ENCODE measurements at regions not wholly inside any gene's neighbourhood (a gene's known extent, or its start where the extent isn't known, plus 50 kb on each side); places are given as distances from the start of the nearest gene placed in this dataset.

DNA sequence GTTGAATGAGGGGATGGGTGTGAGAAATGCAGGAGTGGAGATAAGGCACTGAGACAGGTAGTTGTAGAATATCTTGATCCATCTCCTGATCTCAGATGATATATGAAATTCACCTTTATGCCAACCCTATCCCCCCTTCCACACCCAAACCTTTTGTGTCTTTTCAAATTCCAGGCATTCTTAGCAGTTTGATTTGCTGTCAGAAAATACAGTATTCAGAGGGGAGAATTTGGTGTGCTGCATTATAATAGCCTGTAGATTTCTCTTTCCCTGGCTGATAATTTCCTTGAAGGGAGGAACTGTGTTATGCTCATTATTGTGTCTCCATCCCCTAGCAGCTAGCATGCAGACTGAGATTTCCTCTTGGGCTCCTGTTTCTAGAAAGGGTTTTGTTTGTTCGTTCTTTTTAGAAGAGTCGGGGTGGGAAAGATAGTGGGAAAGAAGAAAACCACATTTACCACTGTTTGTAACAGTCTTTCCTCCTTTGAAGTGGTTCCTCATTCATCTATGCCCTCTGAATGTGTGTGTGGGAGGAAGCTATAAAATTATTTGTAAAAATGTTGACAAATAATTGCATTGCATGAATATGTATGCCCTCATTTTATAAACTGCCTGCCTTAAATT, 373.4 kb downstream of the DIPK2A start:
- H3K4me2 ChIP-seq (replicated peaks; ENCODE audit: extremely low read depth, low read length, poor library complexity, severe bottlenecking), result no peak overlapping the region
- H3K36me3 ChIP-seq (replicated peaks in 1 of 2; ENCODE audit: control insufficient read depth in 1 of 2, insufficient read depth in 2 of 2, low read length in 2 of 2), result no peaks in the 10 kb centered on the region
- Mint-ChIP-seq H3K9me3 (peaks cover 0 to 2% (median 0%) of the 10 kb centered on the region in 7 donors), H3K27ac (no peak overlapping the region), H3K4me3 (peak overlapping the region in 1 of 2 donors; percentile 17), H3K36me3 (no peaks in the 10 kb centered on the region), H3K27me3 (ENCODE audit: low read depth in 3 of 3) (peaks cover 8 to 26% (median 13%) of the 10 kb centered on the region in 3 donors), H3K4me1 (peaks cover 14% of the 10 kb centered on the region)
- no peaks in the 10 kb centered on the region for H4K20me1 ChIP-seq (ENCODE audit: insufficient read depth, low read length)
- H2AFZ ChIP-seq (ENCODE audit: insufficient read depth, low read depth, low read length, poor library complexity, severe bottlenecking), result no peak overlapping the region
- H3K27ac ChIP-seq (ENCODE audit: low read depth in 1 of 2, low read length in 2 of 2), result no peak overlapping the region
- TF ChIP-seq, protein P1, sequence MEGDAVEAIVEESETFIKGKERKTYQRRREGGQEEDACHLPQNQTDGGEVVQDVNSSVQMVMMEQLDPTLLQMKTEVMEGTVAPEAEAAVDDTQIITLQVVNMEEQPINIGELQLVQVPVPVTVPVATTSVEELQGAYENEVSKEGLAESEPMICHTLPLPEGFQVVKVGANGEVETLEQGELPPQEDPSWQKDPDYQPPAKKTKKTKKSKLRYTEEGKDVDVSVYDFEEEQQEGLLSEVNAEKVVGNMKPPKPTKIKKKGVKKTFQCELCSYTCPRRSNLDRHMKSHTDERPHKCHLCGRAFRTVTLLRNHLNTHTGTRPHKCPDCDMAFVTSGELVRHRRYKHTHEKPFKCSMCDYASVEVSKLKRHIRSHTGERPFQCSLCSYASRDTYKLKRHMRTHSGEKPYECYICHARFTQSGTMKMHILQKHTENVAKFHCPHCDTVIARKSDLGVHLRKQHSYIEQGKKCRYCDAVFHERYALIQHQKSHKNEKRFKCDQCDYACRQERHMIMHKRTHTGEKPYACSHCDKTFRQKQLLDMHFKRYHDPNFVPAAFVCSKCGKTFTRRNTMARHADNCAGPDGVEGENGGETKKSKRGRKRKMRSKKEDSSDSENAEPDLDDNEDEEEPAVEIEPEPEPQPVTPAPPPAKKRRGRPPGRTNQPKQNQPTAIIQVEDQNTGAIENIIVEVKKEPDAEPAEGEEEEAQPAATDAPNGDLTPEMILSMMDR (IDR thresholded peaks at IDR 0.05), result no peak
- no peaks in the 10 kb centered on the region for H3K79me2 ChIP-seq (ENCODE audit: insufficient read depth, low read length)
- intact Hi-C loops (cut with micrococcal nuclease), result no loop called here
- H3K27me3 ChIP-seq (ENCODE audit: control insufficient read depth in 2 of 2, insufficient read depth in 2 of 2, low read length in 2 of 2), result peaks cover 3 to 20% of the 10 kb centered on the region in 2 donors
- no peak overlapping the region for H3K4me3 ChIP-seq (replicated peaks in 1 of 3; ENCODE audit: low read depth in 2 of 3, low read length in 3 of 3)
- WGBS (ENCODE audit: insufficient coverage), result no CpG with 5 or more reads among the region's 2 CpGs
- no peak for DNase-seq
- no peaks in the 10 kb centered on the region for H3K9me3 ChIP-seq (replicated peaks in 1 of 2; ENCODE audit: control insufficient read depth in 1 of 2, insufficient read depth in 1 of 2, low read length in 2 of 2)
- H3K4me1 ChIP-seq (ENCODE audit: control insufficient read depth in 1 of 2, insufficient read depth in 2 of 2, low read length in 2 of 2), result peaks cover 7 to 8% of the 10 kb centered on the region in 2 donors
- H3K9ac ChIP-seq (ENCODE audit: insufficient read depth, low read length, poor library complexity, severe bottlenecking), result no peak overlapping the region

DNA sequence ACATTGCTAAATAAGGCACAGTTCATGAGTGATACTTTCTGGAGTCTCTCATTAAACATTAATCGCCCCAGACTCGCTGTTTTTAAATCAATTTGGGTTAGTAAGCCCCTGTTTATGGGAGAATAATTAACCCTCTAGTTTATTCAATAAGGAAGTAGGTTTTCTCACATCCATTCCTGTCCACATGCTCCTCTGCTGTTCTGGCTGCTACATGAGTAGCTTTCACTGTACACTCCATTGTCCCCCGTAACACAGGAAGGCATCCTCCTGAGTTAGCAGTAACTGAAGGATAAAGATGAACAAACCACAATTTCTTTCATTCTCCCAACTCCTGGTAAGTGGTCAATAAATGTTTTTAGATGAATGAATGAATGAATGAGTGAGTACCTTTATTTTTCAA, 378.5 kb downstream of the DIPK2A start:
- H3K4me2 ChIP-seq (replicated peaks; ENCODE audit: extremely low read depth, low read length, poor library complexity, severe bottlenecking), result no peak overlapping the region
- no peak overlapping the region for H3K9ac ChIP-seq (ENCODE audit: insufficient read depth, low read length, poor library complexity, severe bottlenecking)
- TF ChIP-seq, protein P1 (IDR thresholded peaks at IDR 0.05), result no peak
- no peaks in the 10 kb centered on the region for H3K79me2 ChIP-seq (ENCODE audit: insufficient read depth, low read length)
- no peaks in the 10 kb centered on the region for H3K27me3 ChIP-seq (ENCODE audit: control insufficient read depth in 2 of 2, insufficient read depth in 2 of 2, low read length in 2 of 2)
- no peak overlapping the region for H3K4me3 ChIP-seq (replicated peaks in 1 of 3; ENCODE audit: low read depth in 2 of 3, low read length in 3 of 3)
- Mint-ChIP-seq H3K4me3 (no peak overlapping the region), H3K27me3 (ENCODE audit: low read depth in 3 of 3) (peaks cover 0 to 4% (median 0%) of the 10 kb centered on the region in 3 donors), H3K36me3 (no peaks in the 10 kb centered on the region), H3K27ac (peak overlapping the region in 1 of 7 donors; percentile 73), H3K9me3 (no peaks in the 10 kb centered on the region), H3K4me1 (peaks cover 21% of the 10 kb centered on the region)
- no peak overlapping the region for H2AFZ ChIP-seq (ENCODE audit: insufficient read depth, low read depth, low read length, poor library complexity, severe bottlenecking)
- intact Hi-C loops (cut with micrococcal nuclease), result no loop called here
- no peaks in the 10 kb centered on the region for H4K20me1 ChIP-seq (ENCODE audit: insufficient read depth, low read length)
- no peaks in the 10 kb centered on the region for H3K9me3 ChIP-seq (replicated peaks in 1 of 2; ENCODE audit: control insufficient read depth in 1 of 2, insufficient read depth in 1 of 2, low read length in 2 of 2)
- WGBS (ENCODE audit: insufficient coverage), result no CpG with 5 or more reads among the region's 3 CpGs
- peaks cover 19 to 21% of the 10 kb centered on the region in 2 donors for H3K4me1 ChIP-seq (ENCODE audit: control insufficient read depth in 1 of 2, insufficient read depth in 2 of 2, low read length in 2 of 2)
- no peak for DNase-seq
- no peak overlapping the region for H3K27ac ChIP-seq (ENCODE audit: low read depth in 1 of 2, low read length in 2 of 2)
- no peaks in the 10 kb centered on the region for H3K36me3 ChIP-seq (replicated peaks in 1 of 2; ENCODE audit: control insufficient read depth in 1 of 2, insufficient read depth in 2 of 2, low read length in 2 of 2)

All from CD14-positive monocyte (primary cell).